Myocyte (in vitro differentiated cells): ENCODE measurements at regions not wholly inside any gene's neighbourhood (a gene's known extent, or its start where the extent isn't known, plus 50 kb on each side); places are given as distances from the start of the nearest gene placed in this dataset.
A peak's percentile ranks its signal among the peaks of the same experiment; 100 is the strongest.
"Not testable (repeated sequence)": the region's sequence is repeated elsewhere in the genome, so short reads cannot be mapped to it uniquely, and the experiment has no call there.

ENCODE experiments used
- DNase-seq: peaks from one replicate; pipeline ENCODE4 v3.0.0-alpha.2; 2012; ENCODE audit warnings: low read depth

- no peak for DNase-seq
Observed at GRCh38 chr5:135279328-135279727, 119.7 kb downstream of the MACROH2A1 start.

GRCh38 chr5:135276151-135276550, 122.9 kb downstream of the MACROH2A1 start:
- no peak for DNase-seq

DNA sequence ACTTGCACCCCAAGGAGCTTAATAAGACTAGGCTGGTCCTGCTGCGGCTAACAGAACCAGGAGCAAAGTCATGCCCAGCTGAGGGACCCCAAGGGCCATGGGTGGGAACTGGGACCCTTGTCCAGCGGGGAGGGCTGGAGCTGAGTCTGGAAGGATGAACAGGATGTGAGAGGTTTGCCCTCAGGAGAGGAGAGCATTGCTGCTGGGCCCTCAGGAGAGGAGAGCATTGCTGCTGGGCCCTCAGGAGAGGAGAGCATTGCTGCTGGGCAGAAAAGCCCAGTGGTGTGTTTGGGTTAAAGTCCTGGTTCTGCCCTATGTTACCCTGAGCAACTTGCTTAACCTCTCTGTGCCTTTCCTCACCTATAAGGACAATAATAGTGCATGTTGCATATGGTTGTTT, 125.8 kb downstream of the MACROH2A1 start:
- DNase-seq = no peak

DNA sequence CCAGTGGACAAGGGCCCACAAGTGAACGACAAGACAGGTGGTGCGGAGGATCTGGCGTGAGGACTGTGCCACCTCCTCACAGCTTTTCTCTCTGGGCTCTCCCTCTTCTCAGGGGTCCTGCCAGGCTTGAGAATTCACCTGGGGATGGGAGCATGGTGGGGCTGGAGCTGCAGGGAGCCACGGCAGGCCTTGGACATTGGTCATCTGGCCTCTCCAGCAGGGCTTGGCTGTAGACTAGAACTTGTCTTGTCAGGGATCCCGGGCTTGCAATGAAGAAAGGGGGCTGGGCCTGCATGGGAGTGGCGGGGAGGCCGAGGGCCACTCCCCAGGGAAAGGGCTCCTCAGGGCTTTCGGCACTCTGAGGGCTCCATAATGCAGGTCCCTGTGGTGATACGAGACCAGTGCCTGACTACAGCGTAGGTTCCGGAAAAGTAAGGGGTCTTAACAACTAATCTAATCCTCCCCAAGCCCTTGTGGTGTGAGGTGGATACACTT, 126.7 kb downstream of the MACROH2A1 start:
- no peak for DNase-seq

DNA sequence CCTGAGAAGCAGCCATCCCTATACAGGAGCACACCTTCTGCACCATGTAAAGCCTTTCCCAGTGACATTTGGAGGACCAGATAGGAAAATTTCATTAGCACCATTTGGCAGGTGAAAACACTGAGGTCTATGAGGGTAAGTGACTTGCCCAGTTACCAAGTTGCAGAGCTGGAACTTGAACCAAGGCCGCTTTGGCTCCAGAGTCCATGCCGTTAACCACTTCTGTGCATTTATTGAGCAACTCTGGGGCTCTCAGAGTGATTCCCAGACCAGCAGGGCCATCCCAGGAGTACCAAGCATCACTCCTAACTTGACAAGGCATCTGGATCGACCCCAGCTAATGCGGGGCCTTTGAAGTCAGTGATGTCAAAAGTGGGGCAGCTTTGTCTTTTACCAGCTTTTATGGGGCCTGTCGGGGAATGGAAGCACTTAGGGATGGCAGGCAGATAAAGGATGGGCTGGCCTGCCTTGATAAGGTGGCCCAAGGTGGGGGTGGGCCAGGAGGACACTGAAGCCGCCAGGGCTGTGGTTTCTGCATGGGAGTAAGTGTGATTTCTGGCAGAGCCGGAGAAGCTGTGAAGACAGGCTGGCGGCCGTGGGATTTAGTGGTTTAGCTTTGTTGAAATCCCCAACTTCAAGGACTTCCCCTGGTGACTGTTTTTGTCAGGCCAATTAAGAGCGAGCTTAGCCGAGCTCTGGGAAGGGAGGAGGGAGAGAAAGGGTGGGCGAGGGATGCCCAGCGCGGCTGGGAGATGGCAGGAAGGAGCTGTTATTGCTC, 127.3 kb downstream of the MACROH2A1 start:
- DNase-seq = peak; percentile 68

- peak; percentile 90 for DNase-seq
Observed at GRCh38 chr5:135269931-135270421, 129.1 kb downstream of the MACROH2A1 start.

GRCh38 chr5:135269199-135269598, 129.8 kb downstream of the MACROH2A1 start:
- peak; percentile 32 for DNase-seq

DNA sequence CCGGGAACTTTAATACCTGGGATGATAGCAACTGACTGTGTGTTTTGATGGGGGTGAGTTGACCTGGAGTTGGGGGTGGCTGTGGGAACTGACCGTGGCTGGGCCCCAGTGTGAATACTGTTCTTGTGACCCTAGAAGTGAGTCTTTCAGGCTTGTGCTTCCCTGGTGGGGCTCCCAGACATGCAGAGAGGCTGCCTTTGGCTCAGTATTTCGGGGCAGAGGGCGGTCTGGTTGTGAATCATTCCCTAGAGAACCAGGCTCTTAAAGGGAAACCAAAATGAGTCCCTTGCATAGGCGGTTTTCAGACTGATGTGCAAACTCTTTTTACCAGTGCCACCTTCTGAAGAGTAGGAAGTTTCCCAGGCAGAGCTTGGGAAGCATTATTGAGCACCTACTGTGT, 132.1 kb downstream of the MACROH2A1 start:
- no peak for DNase-seq

GRCh38 chr5:135266303-135266635, 132.8 kb downstream of the MACROH2A1 start:
- DNase-seq = no peak

- no peak for DNase-seq
Observed at GRCh38 chr5:135265497-135266302, 133.3 kb downstream of the MACROH2A1 start.

DNA sequence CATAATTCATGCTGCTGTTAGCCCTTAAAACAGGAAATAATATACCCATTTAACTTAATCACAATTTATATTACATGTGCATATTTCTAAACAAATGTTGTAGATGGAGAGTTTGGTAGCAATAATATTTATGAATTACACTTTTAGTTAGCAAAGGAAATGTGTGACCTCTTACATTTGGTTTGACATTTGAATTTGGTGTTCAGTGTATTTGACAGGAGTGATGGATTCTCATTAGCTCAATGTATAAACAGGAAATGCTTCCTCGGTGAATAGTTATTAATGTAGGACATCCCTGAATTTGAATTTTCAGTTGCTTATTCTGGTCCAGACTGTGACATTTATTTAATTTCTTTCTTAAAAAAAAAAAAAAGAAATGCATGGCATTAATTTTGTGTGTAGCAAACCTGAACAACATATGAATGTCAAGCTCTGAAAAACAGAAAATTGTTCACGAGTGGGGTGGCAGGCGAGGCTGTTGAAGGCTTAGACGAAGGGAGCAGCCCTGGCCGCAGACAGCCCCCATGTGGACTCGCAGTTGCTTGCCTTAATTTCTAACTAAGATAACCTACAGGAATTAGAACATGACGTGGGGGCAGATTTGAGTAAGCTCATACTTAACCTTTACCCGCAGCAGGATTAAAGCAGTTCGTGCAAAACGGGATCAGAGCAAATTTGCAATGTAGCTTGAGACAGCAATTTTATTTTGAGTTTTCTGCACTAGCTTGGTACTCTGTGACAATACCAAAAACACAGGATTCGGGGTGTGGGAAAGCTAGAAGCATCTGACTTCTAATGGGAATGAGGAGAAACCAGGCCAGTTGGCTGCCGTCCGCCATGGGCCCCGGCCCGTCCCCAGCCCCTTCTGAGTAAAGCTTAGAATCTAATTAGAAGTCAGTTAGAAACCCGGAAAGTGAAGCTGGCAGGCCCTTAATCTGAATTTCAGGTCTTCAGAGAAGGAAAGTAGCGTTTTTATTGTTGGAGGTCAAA, 134.3 kb downstream of the MACROH2A1 start:
- no peak for DNase-seq

- DNase-seq = no peak
Observed at GRCh38 chr5:135263022-135263668, 135.9 kb downstream of the MACROH2A1 start.

DNA sequence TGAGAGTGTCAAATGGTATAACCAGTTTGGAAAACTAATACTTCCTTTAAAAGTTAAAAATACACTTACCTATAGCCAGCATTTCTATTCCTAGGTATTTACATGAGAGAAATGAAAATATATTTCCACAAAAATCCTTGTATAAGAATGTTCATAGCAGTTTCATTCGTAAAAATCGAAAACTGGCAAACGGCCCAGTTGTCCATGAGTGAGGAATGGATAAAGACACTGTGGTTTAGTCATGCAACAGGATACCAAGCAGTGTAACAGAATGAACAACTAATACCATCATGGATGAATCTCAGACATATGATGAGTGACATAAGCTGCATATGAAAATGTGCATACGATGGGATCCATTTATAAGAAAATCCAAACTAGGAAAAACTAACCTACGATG, 136.7 kb downstream of the MACROH2A1 start:
- no peak for DNase-seq

DNA sequence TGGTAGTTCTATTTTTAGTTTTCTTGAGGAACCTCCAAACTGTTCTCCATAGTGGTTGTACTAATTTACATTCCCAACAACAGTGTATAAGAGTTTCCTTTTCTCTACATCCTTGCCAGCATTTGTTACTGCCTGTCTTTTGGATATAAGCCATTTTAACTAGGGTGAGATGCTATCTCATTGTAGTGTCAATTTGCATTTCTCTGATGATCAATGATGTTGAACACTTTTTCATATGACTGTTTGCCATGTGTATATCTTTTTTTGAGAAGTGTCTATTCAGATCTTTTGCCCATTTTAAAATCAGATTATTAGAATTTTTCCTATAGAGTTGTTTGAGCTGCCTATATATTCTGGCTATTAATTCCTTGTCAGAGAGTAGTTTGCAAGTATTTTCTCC, 138.9 kb downstream of the MACROH2A1 start:
- not testable (repeated sequence) for DNase-seq

DNA sequence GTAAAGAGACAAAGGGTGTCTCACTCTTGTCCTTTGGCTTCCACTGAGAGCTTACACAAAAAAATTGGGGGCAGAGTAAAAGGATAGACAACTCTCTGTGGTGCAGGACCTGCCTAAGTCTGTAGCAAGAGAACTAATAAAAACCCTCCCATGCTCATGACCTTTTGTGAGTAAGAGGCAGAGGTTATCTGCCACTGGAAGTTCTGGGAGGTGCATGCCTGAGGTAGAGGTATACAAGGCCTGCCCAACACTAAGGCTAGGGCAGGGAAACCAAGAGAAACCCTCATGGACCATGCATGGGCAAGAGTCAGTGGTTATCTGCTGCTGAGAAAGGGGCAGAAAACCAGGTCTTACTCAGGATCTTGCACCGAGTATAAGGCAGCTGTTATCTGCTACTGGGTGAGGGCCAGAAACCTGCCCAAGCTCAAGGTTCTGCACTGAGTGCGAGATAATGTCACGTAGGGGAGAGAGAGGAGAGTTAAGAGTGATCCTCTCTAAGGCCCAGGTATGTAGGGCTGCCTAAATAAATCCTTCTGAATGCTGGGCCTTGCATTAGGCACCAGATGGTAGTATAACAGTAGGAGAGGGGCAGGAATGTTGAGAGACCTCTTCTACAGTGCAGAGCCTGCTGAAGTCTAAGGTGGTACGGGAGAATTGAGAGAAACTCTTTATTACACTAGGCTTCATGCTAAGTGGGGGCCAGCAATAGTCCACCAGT, 143.4 kb downstream of the MACROH2A1 start:
- no peak for DNase-seq

- no peak for DNase-seq
Observed at GRCh38 chr5:135254183-135254582, 144.8 kb downstream of the MACROH2A1 start.

- no peak for DNase-seq
Observed at GRCh38 chr5:135253601-135254178, 145.3 kb downstream of the MACROH2A1 start.

DNA sequence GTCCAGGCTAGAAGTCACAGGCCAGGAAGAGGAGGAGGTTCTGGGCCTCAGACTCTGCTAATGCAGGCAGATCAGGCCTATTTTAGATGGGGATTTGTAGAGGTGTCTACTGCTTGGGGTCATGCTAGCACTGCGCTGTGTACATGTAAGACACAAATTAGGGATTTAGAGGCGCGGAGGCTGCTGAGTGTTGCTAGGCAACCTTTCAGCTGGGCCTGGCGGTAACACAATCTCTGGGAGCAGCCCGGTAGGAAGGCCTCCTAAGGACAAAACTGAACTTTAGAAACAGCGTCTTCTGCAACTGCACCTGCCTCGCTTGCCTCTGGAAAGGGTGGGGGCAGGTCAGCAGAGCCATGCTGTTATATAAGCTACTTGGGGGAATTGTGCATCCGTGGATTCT, 147.9 kb downstream of the MACROH2A1 start:
- no peak for DNase-seq

DNA sequence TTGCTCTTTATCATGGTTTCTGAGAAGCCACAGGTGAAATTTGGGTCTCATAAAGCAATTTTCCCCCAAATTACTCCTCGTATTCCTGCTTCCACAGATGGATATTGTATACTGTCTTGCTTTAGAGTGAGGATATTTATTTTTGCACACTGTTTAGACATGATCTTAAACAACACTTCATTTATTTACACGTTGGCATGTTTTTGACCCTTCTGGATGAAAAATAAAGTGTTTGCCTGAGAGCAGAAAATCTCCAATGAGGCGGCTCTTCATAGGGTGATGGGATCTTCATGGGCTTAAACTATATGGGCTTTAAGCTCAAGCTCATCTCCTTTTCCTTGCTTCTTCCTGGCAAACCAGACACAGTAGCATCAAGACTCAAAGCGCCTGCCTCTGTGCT, 148.4 kb downstream of the MACROH2A1 start:
- DNase-seq = no peak

DNA sequence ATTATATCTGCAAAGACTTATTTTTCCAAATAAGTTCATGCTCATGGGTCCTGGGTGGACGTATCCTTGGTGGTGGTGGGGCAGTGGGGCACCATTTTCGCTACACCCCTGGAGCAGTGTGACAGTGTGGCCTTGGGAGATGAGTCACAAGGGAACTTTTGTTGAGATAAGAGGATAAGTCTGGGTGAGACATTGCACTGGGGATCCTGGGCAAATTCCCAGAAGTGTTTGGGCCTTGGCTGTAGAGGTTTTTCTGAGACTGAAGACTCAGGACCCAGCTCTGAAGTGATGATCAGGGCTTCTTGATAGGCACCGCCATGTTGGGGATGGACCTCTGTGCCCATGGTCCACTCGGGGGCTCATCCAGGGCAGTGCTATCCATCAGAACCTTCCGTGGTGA, 149.4 kb downstream of the MACROH2A1 start:
- DNase-seq = no peak
